HG03175 (cell line): ENCODE measurements at regions not wholly inside any gene's neighbourhood (a gene's known extent, or its start where the extent isn't known, plus 50 kb on each side); places are given as distances from the start of the nearest gene placed in this dataset.
A peak's percentile ranks its signal among the peaks of the same experiment; 100 is the strongest.

Experiments used
- ATAC-seq: cut with Tn5 transposase; IDR thresholded peaks from one replicate; pipeline ENCODE4 v1.9.1; 2021; ENCODE audit warnings: mild to moderate bottlenecking, moderate library complexity; ENCODE audit not compliant: unreplicated experiment

- no peak for ATAC-seq
Observed at GRCh38 chr3:23075496-23075895, 127.6 kb upstream of the UBE2E2 start.

GRCh38 chr3:23076437-23076836 lies 126.7 kb upstream of the UBE2E2 start:
- ATAC-seq, result no peak

GRCh38 chr3:23077126-23077525 lies 126.0 kb upstream of the UBE2E2 start:
- ATAC-seq, result no peak

- no peak for ATAC-seq
Observed at GRCh38 chr3:23078735-23079134, 124.4 kb upstream of the UBE2E2 start.

GRCh38 chr3:23079976-23080375 lies 123.2 kb upstream of the UBE2E2 start:
- ATAC-seq, result no peak

- no peak for ATAC-seq
Observed at GRCh38 chr3:23083701-23084100, 119.4 kb upstream of the UBE2E2 start.

- no peak for ATAC-seq
Observed at GRCh38 chr3:23084367-23084766, 118.8 kb upstream of the UBE2E2 start.

GRCh38 chr3:23085261-23085660 lies 117.9 kb upstream of the UBE2E2 start:
- ATAC-seq, result no peak

GRCh38 chr3:23086331-23086730 lies 116.8 kb upstream of the UBE2E2 start:
- no peak for ATAC-seq

- ATAC-seq, result no peak
Observed at GRCh38 chr3:23086831-23087230, 116.3 kb upstream of the UBE2E2 start.

GRCh38 chr3:23094412-23094811 lies 108.7 kb upstream of the UBE2E2 start:
- no peak for ATAC-seq

GRCh38 chr3:23094890-23095462 lies 108.2 kb upstream of the UBE2E2 start:
- ATAC-seq, result no peak

- ATAC-seq, result no peak
Observed at GRCh38 chr3:23096041-23096440, 107.1 kb upstream of the UBE2E2 start.

GRCh38 chr3:23099021-23099420 lies 104.1 kb upstream of the UBE2E2 start:
- no peak for ATAC-seq

GRCh38 chr3:23099677-23100076 lies 103.5 kb upstream of the UBE2E2 start:
- no peak for ATAC-seq

GRCh38 chr3:23100106-23100505 lies 103.0 kb upstream of the UBE2E2 start:
- ATAC-seq, result no peak

- ATAC-seq, result peak; percentile 42
Observed at GRCh38 chr3:23103764-23104163, 99.4 kb upstream of the UBE2E2 start.

- no peak for ATAC-seq
Observed at GRCh38 chr3:23105048-23105447, 98.1 kb upstream of the UBE2E2 start.

- no peak for ATAC-seq
Observed at GRCh38 chr3:23106666-23107065, 96.5 kb upstream of the UBE2E2 start.

- no peak for ATAC-seq
Observed at GRCh38 chr3:23107221-23107620, 95.9 kb upstream of the UBE2E2 start.

- ATAC-seq, result no peak
Observed at GRCh38 chr3:23108451-23109057, 94.6 kb upstream of the UBE2E2 start.

- no peak for ATAC-seq
Observed at GRCh38 chr3:23111286-23111685, 91.8 kb upstream of the UBE2E2 start.

GRCh38 chr3:23111797-23112196 lies 91.3 kb upstream of the UBE2E2 start:
- ATAC-seq, result no peak
